ENCODE measurements at regions not wholly inside any gene's neighbourhood (a gene's known extent, or its start where the extent isn't known, plus 50 kb on each side); places are given as distances from the start of the nearest gene placed in this dataset.

DNA sequence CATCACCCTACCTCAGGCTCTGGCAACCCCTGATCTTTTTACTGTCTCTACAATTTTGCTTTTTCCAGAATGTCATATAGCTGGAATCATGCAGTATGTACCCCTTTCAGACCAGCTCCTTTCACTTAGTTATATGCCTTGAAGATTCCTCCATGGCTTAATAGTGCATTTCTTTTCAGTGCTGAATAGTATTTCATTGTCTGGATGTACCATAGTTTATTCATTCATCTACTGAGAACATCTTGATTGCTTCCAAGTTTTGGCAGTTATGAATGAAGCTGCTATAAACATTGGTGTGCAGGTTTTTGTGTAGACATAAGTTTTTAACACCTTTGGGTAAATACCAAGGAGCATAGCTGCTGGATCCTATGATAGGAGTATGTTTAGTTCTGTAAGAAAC, 50.8 kb upstream of the ANP32A start:
- no peak for DNase-seq

DNA sequence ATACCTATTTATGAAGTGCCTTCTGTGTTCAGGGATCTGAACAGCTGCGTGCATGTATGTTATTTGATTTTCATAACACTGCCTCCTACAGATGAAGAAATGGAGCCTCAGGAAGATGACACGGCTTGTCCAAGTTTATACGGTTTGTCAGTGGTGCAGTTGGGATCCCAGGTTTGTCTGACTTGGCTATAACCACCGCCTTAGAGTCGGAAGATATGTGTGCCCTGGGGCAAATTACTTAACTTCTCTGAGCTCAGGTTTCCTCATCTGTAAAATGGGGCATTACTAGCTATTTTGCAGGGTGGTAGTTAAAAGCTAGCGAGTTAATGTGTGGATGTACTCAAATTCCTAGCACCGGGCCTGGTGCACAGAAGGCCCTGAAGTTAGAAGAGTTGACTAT, 54.1 kb upstream of the ANP32A start:
- no peak for DNase-seq

DNA sequence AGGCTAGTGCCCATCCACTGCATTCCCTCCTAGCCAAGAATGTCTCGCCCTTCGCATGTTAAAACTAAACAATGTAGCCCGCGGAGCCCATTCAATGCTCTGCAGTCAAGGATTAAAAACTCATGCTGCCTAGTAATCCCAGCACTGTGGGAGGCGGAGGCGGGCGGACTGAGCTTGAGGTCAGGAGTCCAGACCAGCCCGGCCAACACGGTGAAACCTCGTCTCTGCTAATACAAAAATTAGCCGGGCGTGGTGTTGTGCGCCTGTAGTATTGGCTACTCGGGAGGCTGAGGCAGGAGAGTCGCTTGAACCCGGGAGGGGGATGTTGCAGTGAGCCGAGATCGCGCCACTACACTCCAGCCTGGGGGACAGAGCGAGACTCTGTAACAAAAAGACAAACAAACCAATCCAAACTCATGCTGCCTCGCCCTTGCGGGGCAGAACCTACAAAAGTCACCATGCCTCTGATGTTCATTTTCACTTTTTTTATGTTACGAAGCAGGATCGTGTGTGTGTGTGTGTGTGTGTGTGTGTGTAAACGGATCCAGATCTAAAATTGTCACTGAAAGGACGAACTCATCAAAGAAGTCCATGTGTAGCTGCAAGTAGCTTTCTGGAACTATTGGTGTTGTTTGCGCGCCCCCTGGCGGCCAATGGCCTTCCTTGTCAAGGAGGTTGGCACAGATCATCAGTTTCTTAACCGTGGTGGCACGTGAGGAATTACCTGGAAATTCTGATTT, 54.8 kb upstream of the SPESP1 start:
- DNase-seq: peak; percentile 71 to 91 (median 80)

DNA sequence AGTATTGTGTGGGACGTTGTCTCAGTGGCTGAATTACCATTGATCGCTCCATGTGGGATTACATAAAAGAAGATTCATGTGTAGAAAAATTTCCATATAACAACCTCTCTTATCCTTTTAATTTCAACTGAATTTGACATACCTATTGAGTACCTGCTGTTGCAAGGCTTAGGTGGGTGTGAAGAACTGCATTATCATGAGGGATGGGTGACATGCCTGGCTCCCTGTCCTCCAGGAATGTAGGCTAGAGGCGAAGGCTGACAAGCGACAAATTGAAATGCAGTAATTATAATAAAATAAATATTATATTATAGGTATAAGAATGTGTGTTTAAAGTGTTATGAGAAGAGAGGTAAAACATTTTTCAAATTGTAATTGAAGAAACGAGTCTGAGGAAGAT, 52.7 kb upstream of the SPESP1 start:
- DNase-seq: no peak

- no peak for DNase-seq
These were observed 49.9 kb upstream of the SPESP1 start for GRCh38 chr15:68880382-68880781.

Measured in T-helper 1 cell (primary cell).